Endothelial cell of umbilical vein (primary cell): ENCODE measurements at regions not wholly inside any gene's neighbourhood (a gene's known extent, or its start where the extent isn't known, plus 50 kb on each side); places are given as distances from the start of the nearest gene placed in this dataset.

Experiments
- BruUV-seq: library from RNA; stranded (reverse); fragments of 400-500 nt; replicated peaks from 2 replicates; lab custom pipeline; 2021; lab: Mats Ljungman, UMichigan
- CTCF ChIA-PET: fragments of 300-600, 350-600 bp; sonication (Branson Sonifier 250); formaldehyde crosslinking; loops from one replicate; lab custom pipeline; 2021; ENCODE audit warnings: antibody characterized with exemption, inconsistent platforms; lab: Charles Lee
- POLR2A ChIA-PET: fragments of 300-600, 350-600 bp; sonication (Branson Sonifier 250); formaldehyde crosslinking; loops from one replicate; lab custom pipeline; 2021; ENCODE audit warnings: antibody characterized with exemption, inconsistent platforms; lab: Charles Lee
- DNase-seq: peaks from one replicate; pipeline ENCODE4 v3.0.0-alpha.2; 2011; ENCODE audit warnings: low read depth, low spot score
- FAIRE-seq: peaks from 2 replicates; lab custom pipeline; 2011; peaks lifted over from hg19 to GRCh38; lab: Jason Lieb, UNC
- H2AFZ ChIP-seq: 2 replicates; pipeline ENCODE4 v1.6.0; 2012; ENCODE audit warnings: low read depth, low read length, control low read depth, inconsistent platforms
- H3K27ac ChIP-seq: 2 replicates; pipeline ENCODE4 v1.5.1; 2011; ENCODE audit warnings: low read depth, mild to moderate bottlenecking, control low read depth, low read length, moderate library complexity; ENCODE audit not compliant: insufficient read depth
- H3K27me3 ChIP-seq, 2 experiments: 2 replicates each; pipeline versions ENCODE4 v1.6.0 to v1.6.1; 2011; ENCODE audit warnings: low read length in 2 of 2, mixed read lengths in 1 of 2; ENCODE audit not compliant: control insufficient read depth in 2 of 2, insufficient read depth in 2 of 2
- H3K36me3 ChIP-seq, 2 experiments: 2 replicates in 1 of 2; 3 replicates in 1 of 2; pipeline ENCODE4 v1.5.1; 2011; ENCODE audit warnings: low read length in 2 of 2, mild to moderate bottlenecking in 1 of 2, moderate library complexity in 1 of 2; ENCODE audit not compliant: control insufficient read depth in 2 of 2, insufficient read depth in 2 of 2; ENCODE audit errors: extremely low read depth in 1 of 2
- H3K4me1 ChIP-seq: 3 replicates; pipeline ENCODE4 v1.5.1; 2011; ENCODE audit warnings: mild to moderate bottlenecking, low read length; ENCODE audit not compliant: control insufficient read depth, insufficient read depth; ENCODE audit errors: extremely low read depth
- H3K4me2 ChIP-seq: 2 replicates; pipeline ENCODE4 v1.6.1; 2011; ENCODE audit warnings: low read length, control low read depth, mixed read lengths; ENCODE audit not compliant: insufficient read depth
- H3K4me3 ChIP-seq, 3 experiments: fragments of 200-600 bp in 1 of 3; sonication (generic), shearing (Covaris generic) in 1 of 3; replicated peaks in 1 of 3; 2 replicates each; pipeline ENCODE4 v1.5.1; 2011 to 2016; ENCODE audit warnings: control low read depth in 3 of 3, low read length in 3 of 3, mild to moderate bottlenecking in 2 of 3, inconsistent platforms in 1 of 3, low read depth in 1 of 3, moderate library complexity in 1 of 3; ENCODE audit not compliant: insufficient read depth in 1 of 3
- H3K79me2 ChIP-seq: 2 replicates; pipeline ENCODE4 v1.6.0; 2012; ENCODE audit warnings: low read length, inconsistent platforms; ENCODE audit not compliant: control insufficient read depth, insufficient read depth
- H3K9ac ChIP-seq: replicated peaks from 2 replicates; pipeline ENCODE3; 2011; ENCODE audit warnings: low read length, control low read depth; ENCODE audit not compliant: insufficient read depth; ENCODE audit errors: extremely low read depth
- H3K9me1 ChIP-seq: replicated peaks from 3 replicates; pipeline ENCODE4 v1.6.0; 2011; ENCODE audit warnings: mild to moderate bottlenecking, low read length; ENCODE audit not compliant: control insufficient read depth, insufficient read depth; ENCODE audit errors: extremely low read depth
- H3K9me3 ChIP-seq: replicated peaks from 2 replicates; pipeline ENCODE4 v1.5.1; 2012; ENCODE audit warnings: low read length, inconsistent platforms; ENCODE audit not compliant: control insufficient read depth, insufficient read depth
- H4K20me1 ChIP-seq: replicated peaks from 2 replicates; pipeline ENCODE3; 2011; ENCODE audit warnings: mild to moderate bottlenecking, low read length; ENCODE audit not compliant: control insufficient read depth, insufficient read depth; ENCODE audit errors: extremely low read depth
- CTCF ChIP-seq, 2 donors: IDR thresholded peaks; 1 replicate in 1 of 2; 2 replicates in 1 of 2; pipeline ENCODE4 v1.5.1; 2011; ENCODE audit warnings: low read length in 2 of 2, mild to moderate bottlenecking in 2 of 2, moderate library complexity in 2 of 2, control low read depth in 1 of 2, inconsistent platforms in 1 of 2, low read depth in 1 of 2; ENCODE audit not compliant: insufficient read depth in 1 of 2; ENCODE audit errors: extremely low read depth in 1 of 2
- EZH2 ChIP-seq: IDR thresholded peaks from 2 replicates; pipeline ENCODE4 v1.6.1; 2012; ENCODE audit warnings: borderline replicate concordance, low read depth, mild to moderate bottlenecking, moderate library complexity, low read length, inconsistent platforms; ENCODE audit not compliant: severe bottlenecking
- FOS ChIP-seq: IDR thresholded peaks from 2 replicates; pipeline ENCODE4 v1.6.1; 2011; ENCODE audit warnings: mild to moderate bottlenecking, low read length, moderate library complexity, borderline replicate concordance; ENCODE audit not compliant: insufficient read depth
- GATA2 ChIP-seq: IDR thresholded peaks from 2 replicates; pipeline ENCODE4 v1.7.0; 2011; ENCODE audit warnings: low read depth, mild to moderate bottlenecking, moderate library complexity, mixed read lengths, low read length; ENCODE audit not compliant: insufficient read length, insufficient read depth
- JUN ChIP-seq: IDR thresholded peaks from 2 replicates; pipeline ENCODE4 v1.6.1; 2011; ENCODE audit warnings: borderline replicate concordance, low read depth; ENCODE audit not compliant: insufficient read length, insufficient read depth
- MAX ChIP-seq: IDR thresholded peaks from 2 replicates; pipeline ENCODE4 v1.6.1; 2011; ENCODE audit not compliant: insufficient read depth, insufficient read length
- MYC ChIP-seq: IDR thresholded peaks from one replicate; pipeline ENCODE4 v1.6.1; 2011; ENCODE audit warnings: mild to moderate bottlenecking, low read depth, low read length
- POLR2A ChIP-seq: IDR thresholded peaks from 2 replicates; pipeline ENCODE4 v1.6.1; 2012; ENCODE audit warnings: low read depth, mild to moderate bottlenecking, control low read depth, low read length
- dilution Hi-C: fragments of 300-500 bp; cut with MboI; formaldehyde crosslinking; loops from one replicate; pipeline ENCODE4 v1.15.0; 2019; ENCODE audit warnings: low sequenced_read_pairs; ENCODE audit not compliant: extremely low pct_ligation_motif_present
- intact Hi-C: fragments of 100-400 bp; cut with micrococcal nuclease; formaldehyde crosslinking; loops from one replicate; pipeline ENCODE4 v1.10.0; 2022

- dilution Hi-C loops = no loop called here
- Histone ChIP-seq H3K27me3 (no peaks in the 10 kb centered on the region), H3K4me3 (no peak overlapping the region), H3K4me1 (no peaks in the 10 kb centered on the region), H3K4me2 (no peak overlapping the region), H3K27ac (no peak overlapping the region), H2AFZ (no peak overlapping the region), H3K9me3 (no peaks in the 10 kb centered on the region), H4K20me1 (no peaks in the 10 kb centered on the region), H3K36me3 (no peaks in the 10 kb centered on the region), H3K79me2 (no peaks in the 10 kb centered on the region), H3K9ac (no peak overlapping the region), H3K9me1 (no peaks in the 10 kb centered on the region)
- CTCF ChIA-PET = no interaction called here
- BruUV-seq = no TSS peak
- POLR2A ChIA-PET = no interaction called here
- no peak for DNase-seq
- FAIRE-seq = no peak
- intact Hi-C loops = no loop called here
- no peak for TF ChIP-seq JUN
- no peak for TF ChIP-seq MYC
- TF ChIP-seq FOS = no peak
- no peak for TF ChIP-seq EZH2
- TF ChIP-seq CTCF (IDR thresholded peaks at IDR 0.05; ENCODE audit: extremely low read depth in 1 of 2, insufficient read depth in 1 of 2, low read depth in 1 of 2, low read length in 2 of 2) = no peak
These were observed 380.4 kb upstream of the POU3F3 start for GRCh38 chr2:104473546-104473945.

- no peaks in the 10 kb centered on the region for H4K20me1 ChIP-seq
- no peak overlapping the region for H3K27ac ChIP-seq
- dilution Hi-C loops = no loop called here
- H3K4me1 ChIP-seq = no peaks in the 10 kb centered on the region
- TF ChIP-seq POLR2A (no peak), GATA2 (no peak), MAX (no peak)
- no peak overlapping the region for H3K4me3 ChIP-seq
- ChIA-PET CTCF (no interaction called here), POLR2A (no interaction called here)
- H2AFZ ChIP-seq = no peak overlapping the region
- H3K79me2 ChIP-seq = no peaks in the 10 kb centered on the region
- H3K9ac ChIP-seq = no peak overlapping the region
- no peaks in the 10 kb centered on the region for H3K9me3 ChIP-seq
- no peaks in the 10 kb centered on the region for H3K9me1 ChIP-seq
- BruUV-seq = no TSS peak
- intact Hi-C loops = no loop called here
- H3K36me3 ChIP-seq = no peaks in the 10 kb centered on the region
- DNase-seq = no peak
- no peaks in the 10 kb centered on the region for H3K27me3 ChIP-seq
- no peak for FAIRE-seq
- H3K4me2 ChIP-seq = no peak overlapping the region
These were observed 379.2 kb upstream of the POU3F3 start for GRCh38 chr2:104474716-104475115.
